ENCODE measurements at regions not wholly inside any gene's neighbourhood (a gene's known extent, or its start where the extent isn't known, plus 50 kb on each side); places are given as distances from the start of the nearest gene placed in this dataset.
A peak's percentile ranks its signal among the peaks of the same experiment; 100 is the strongest.

GRCh38 chr1:170376801-170377385, 155.1 kb upstream of the GORAB start:
- no peaks in the 10 kb centered on the region for H4K20me1 ChIP-seq
- no peak overlapping the region for H3K27ac ChIP-seq
- no peak overlapping the region for H3K9ac ChIP-seq
- no peaks in the 10 kb centered on the region for H3K36me3 ChIP-seq
- no peaks in the 10 kb centered on the region for H3K27me3 ChIP-seq
- no peak for TF ChIP-seq Cebpa-rat (IDR thresholded peaks at IDR 0.05)
- H3K4me2 ChIP-seq, result no peak overlapping the region
- no peaks in the 10 kb centered on the region for H3K4me1 ChIP-seq
- H3K4me3 ChIP-seq, result no peak overlapping the region
- no peaks in the 10 kb centered on the region for H3K9me3 ChIP-seq (replicated peaks in 1 of 11)

- Histone ChIP-seq H3K4me1 (no peaks in the 10 kb centered on the region), H3K9me3 (replicated peaks in 1 of 11) (no peaks in the 10 kb centered on the region), H3K9ac (no peak overlapping the region), H3K4me2 (no peak overlapping the region), H3K27ac (no peak overlapping the region), H3K4me3 (no peak overlapping the region), H3K27me3 (no peaks in the 10 kb centered on the region), H4K20me1 (no peaks in the 10 kb centered on the region), H3K36me3 (no peaks in the 10 kb centered on the region)
- no peak for TF ChIP-seq Cebpa-rat (IDR thresholded peaks at IDR 0.05)
These were observed 154.5 kb upstream of the GORAB start for GRCh38 chr1:170377440-170377839.

GRCh38 chr1:170377896-170378634, 153.9 kb upstream of the GORAB start:
- H3K9ac ChIP-seq, result no peak overlapping the region
- no peaks in the 10 kb centered on the region for H3K27me3 ChIP-seq
- no peaks in the 10 kb centered on the region for H3K36me3 ChIP-seq
- no peak for TF ChIP-seq Cebpa-rat (IDR thresholded peaks at IDR 0.05)
- no peak overlapping the region for H3K27ac ChIP-seq
- no peaks in the 10 kb centered on the region for H3K9me3 ChIP-seq (replicated peaks in 1 of 11)
- H4K20me1 ChIP-seq, result no peaks in the 10 kb centered on the region
- H3K4me3 ChIP-seq, result no peak overlapping the region
- no peak overlapping the region for H3K4me2 ChIP-seq
- H3K4me1 ChIP-seq, result no peaks in the 10 kb centered on the region

GRCh38 chr1:170385750-170386149, 146.2 kb upstream of the GORAB start:
- no peak for TF ChIP-seq Cebpa-rat (IDR thresholded peaks at IDR 0.05)
- H3K4me2 ChIP-seq, result no peak overlapping the region

GRCh38 chr1:170388489-170388888, 143.5 kb upstream of the GORAB start:
- Histone ChIP-seq H3K27me3 (no peaks in the 10 kb centered on the region), H4K20me1 (no peaks in the 10 kb centered on the region), H3K36me3 (no peaks in the 10 kb centered on the region), H3K9ac (no peak overlapping the region), H3K4me3 (no peak overlapping the region), H3K9me3 (replicated peaks in 1 of 11) (no peaks in the 10 kb centered on the region), H3K27ac (no peak overlapping the region), H3K4me1 (no peaks in the 10 kb centered on the region; a peak in 1 of 20 replicates), H3K4me2 (no peak overlapping the region)
- no peak for TF ChIP-seq Cebpa-rat (IDR thresholded peaks at IDR 0.05)

More at GRCh38 chr1:170385750-170386149, 146.2 kb upstream of the GORAB start:
- H3K27me3 ChIP-seq, result no peaks in the 10 kb centered on the region
- H3K36me3 ChIP-seq, result no peaks in the 10 kb centered on the region
- no peak overlapping the region for H3K9ac ChIP-seq
- no peak overlapping the region for H3K4me3 ChIP-seq
- H4K20me1 ChIP-seq, result no peaks in the 10 kb centered on the region
- H3K4me1 ChIP-seq, result no peaks in the 10 kb centered on the region
- no peak overlapping the region for H3K27ac ChIP-seq
- H3K9me3 ChIP-seq (replicated peaks in 1 of 11), result no peaks in the 10 kb centered on the region

- no peaks in the 10 kb centered on the region for H3K9me3 ChIP-seq (replicated peaks in 1 of 11)
- TF ChIP-seq Cebpa-rat (IDR thresholded peaks at IDR 0.05), result no peak
- no peaks in the 10 kb centered on the region for H3K27me3 ChIP-seq
- H3K4me1 ChIP-seq, result no peaks in the 10 kb centered on the region; a peak in 1 of 20 replicates
- H3K4me2 ChIP-seq, result no peak overlapping the region
- no peaks in the 10 kb centered on the region for H3K36me3 ChIP-seq
- H3K4me3 ChIP-seq, result no peak overlapping the region
- H4K20me1 ChIP-seq, result no peaks in the 10 kb centered on the region
- no peak overlapping the region for H3K27ac ChIP-seq
- no peak overlapping the region for H3K9ac ChIP-seq
These were observed 136.8 kb upstream of the GORAB start for GRCh38 chr1:170395149-170395548.

GRCh38 chr1:170397061-170397460, 134.9 kb upstream of the GORAB start:
- no peak for TF ChIP-seq Cebpa-rat (IDR thresholded peaks at IDR 0.05)
- no peak overlapping the region for H3K27ac ChIP-seq
- no peak overlapping the region for H3K4me2 ChIP-seq
- no peaks in the 10 kb centered on the region for H3K9me3 ChIP-seq (replicated peaks in 1 of 11)
- H3K27me3 ChIP-seq, result no peaks in the 10 kb centered on the region
- no peak overlapping the region for H3K9ac ChIP-seq
- H3K4me1 ChIP-seq, result no peaks in the 10 kb centered on the region
- no peaks in the 10 kb centered on the region for H3K36me3 ChIP-seq
- H3K4me3 ChIP-seq, result no peak overlapping the region
- no peaks in the 10 kb centered on the region for H4K20me1 ChIP-seq

GRCh38 chr1:170402476-170403311, 129.3 kb upstream of the GORAB start:
- H4K20me1 ChIP-seq, result no peaks in the 10 kb centered on the region
- H3K9me3 ChIP-seq (replicated peaks in 1 of 11), result no peaks in the 10 kb centered on the region

GRCh38 chr1:170407138-170407537, 124.8 kb upstream of the GORAB start:
- Histone ChIP-seq H3K27me3 (no peaks in the 10 kb centered on the region), H3K36me3 (no peaks in the 10 kb centered on the region), H4K20me1 (no peaks in the 10 kb centered on the region), H3K4me2 (no peak overlapping the region), H3K9me3 (replicated peaks in 1 of 11) (no peaks in the 10 kb centered on the region), H3K4me3 (no peak overlapping the region), H3K27ac (no peak overlapping the region), H3K9ac (no peak overlapping the region), H3K4me1 (peaks cover 0 to 8% (median 0%) of the 10 kb centered on the region in 10 experiments; a peak in 2 of 20 replicates)
- TF ChIP-seq Cebpa-rat (IDR thresholded peaks at IDR 0.05), result no peak

More at GRCh38 chr1:170402476-170403311, 129.3 kb upstream of the GORAB start:
- Histone ChIP-seq H3K9ac (no peak overlapping the region), H3K4me2 (peak overlapping the region in 1 of 11 experiments; percentile 20; a peak in 1 of 22 replicates), H3K27ac (0 out of 22 replicates have a peak overlapping the region, but pooled peaks of 1 of the 11 experiments have one; percentile 10), H3K27me3 (no peaks in the 10 kb centered on the region), H3K36me3 (no peaks in the 10 kb centered on the region), H3K4me1 (peaks cover 0 to 8% (median 0%) of the 10 kb centered on the region in 10 experiments; a peak in 1 of 20 replicates), H3K4me3 (no peak overlapping the region)
- TF ChIP-seq Cebpa-rat (IDR thresholded peaks at IDR 0.05), result no peak

Data from BLaER1 treated with 17β-estradiol and CSF1 and Interleukin-3, amounts not matched to agents 10 nM and 100 nM (cell line).